H1 (cell line): ENCODE measurements at regions not wholly inside any gene's neighbourhood (a gene's known extent, or its start where the extent isn't known, plus 50 kb on each side); places are given as distances from the start of the nearest gene placed in this dataset.
"Not testable (repeated sequence)": the region's sequence is repeated elsewhere in the genome, so short reads cannot be mapped to it uniquely, and the experiment has no call there.

ENCODE experiments used
- ATF2 ChIP-seq: IDR thresholded peaks from 2 replicates; pipeline ENCODE4 v1.6.1; 2012; ENCODE audit warnings: low read length, inconsistent platforms
- CTCF ChIP-seq, 3 experiments: IDR thresholded peaks; 1 replicate in 2 of 3; 2 replicates in 1 of 3; pipeline versions ENCODE4 v1.5.1 to v1.6.1; 2011; ENCODE audit warnings: low read length in 3 of 3, mild to moderate bottlenecking in 3 of 3, inconsistent platforms in 2 of 3, low read depth in 1 of 3, moderate library complexity in 1 of 3; ENCODE audit not compliant: insufficient read depth in 1 of 3; ENCODE audit errors: control extremely low read depth in 1 of 3
- EGR1 ChIP-seq: IDR thresholded peaks from 2 replicates; pipeline ENCODE4 v1.6.1; 2011; ENCODE audit warnings: low read depth, low read length, borderline replicate concordance
- EP300 ChIP-seq, 2 experiments: IDR thresholded peaks; 1 replicate in 1 of 2; 2 replicates in 1 of 2; pipeline ENCODE4 v1.6.1; 2011 to 2012; ENCODE audit warnings: low read depth in 2 of 2, low read length in 2 of 2, mild to moderate bottlenecking in 2 of 2, borderline replicate concordance in 1 of 2, inconsistent platforms in 1 of 2, moderate library complexity in 1 of 2
- JUND ChIP-seq: IDR thresholded peaks from 2 replicates; pipeline ENCODE4 v1.6.1; 2011; ENCODE audit warnings: mild to moderate bottlenecking, improper control_type of control experiment, low read length
- POLR2AphosphoS5 ChIP-seq: IDR thresholded peaks from 2 replicates; pipeline ENCODE4 v1.6.1; 2011; ENCODE audit warnings: low read depth, low read length
- TAF1 ChIP-seq: IDR thresholded peaks from 2 replicates; pipeline ENCODE4 v1.6.1; 2011; ENCODE audit warnings: mild to moderate bottlenecking, low read depth, low read length
- TBP ChIP-seq: IDR thresholded peaks from 2 replicates; pipeline ENCODE4 v1.6.1; 2011; ENCODE audit warnings: low read depth, low read length, improper control_type of control experiment

- not testable (repeated sequence) for TF ChIP-seq EP300 (IDR thresholded peaks at IDR 0.05; ENCODE audit: borderline replicate concordance in 1 of 2, low read depth in 2 of 2, low read length in 2 of 2); CTCF (IDR thresholded peaks at IDR 0.05; ENCODE audit: control extremely low read depth in 1 of 3, insufficient read depth in 1 of 3, low read depth in 1 of 3, low read length in 3 of 3); TAF1; POLR2AphosphoS5; TBP; EGR1; ATF2; JUND
Observed at GRCh38 chr10:70990156-70990555, 101.8 kb upstream of the PCBD1 start.
